Activated CD8-positive, alpha-beta T cell treated with anti-CD3 and anti-CD28 coated beads, Interleukin-2, amount 10 ng/mL, durations not matched to agents 7 days and 5 days (primary cell): ENCODE measurements at regions not wholly inside any gene's neighbourhood (a gene's known extent, or its start where the extent isn't known, plus 50 kb on each side); places are given as distances from the start of the nearest gene placed in this dataset.

ENCODE experiments used
- ATAC-seq: fragments of 150-1000 bp; cut with Tn5 transposase; one replicate; pipeline ENCODE4 v1.10.0; 2021; ENCODE audit warnings: moderate library complexity
- CTCF ChIA-PET: fragments of 350-600 bp; sonication (Branson Sonifier 250); formaldehyde crosslinking; loops from one replicate; lab custom pipeline; 2021; ENCODE audit warnings: antibody characterized with exemption; lab: Charles Lee
- POLR2A ChIA-PET: fragments of 350-600 bp; sonication (Branson Sonifier 250); formaldehyde crosslinking; loops from one replicate; lab custom pipeline; 2021; ENCODE audit warnings: antibody characterized with exemption; lab: Charles Lee
- DNase-seq: peaks from one replicate; pipeline ENCODE4 v3.0.0-alpha.2; 2020
- H3K27ac Mint-ChIP-seq: one replicate; pipeline ENCODE4 v1.8.0; 2021; ENCODE audit warnings: mild to moderate bottlenecking, mixed read lengths
- H3K27me3 Mint-ChIP-seq: one replicate; pipeline ENCODE4 v1.8.0; 2021; ENCODE audit warnings: low read depth, mixed read lengths
- H3K36me3 Mint-ChIP-seq: one replicate; pipeline ENCODE4 v1.8.0; 2021; ENCODE audit warnings: low read depth, mixed read lengths
- H3K4me1 Mint-ChIP-seq: one replicate; pipeline ENCODE4 v1.8.0; 2021; ENCODE audit warnings: low read depth, mixed read lengths
- H3K4me3 Mint-ChIP-seq: one replicate; pipeline ENCODE4 v1.8.0; 2021; ENCODE audit warnings: mild to moderate bottlenecking, mixed read lengths
- H3K9me3 Mint-ChIP-seq: one replicate; pipeline ENCODE4 v1.8.0; 2022; ENCODE audit warnings: mixed read lengths; ENCODE audit not compliant: insufficient read depth

- CTCF ChIA-PET, result no interaction called here
- H3K4me1 Mint-ChIP-seq, result no peaks in the 10 kb centered on the region
- POLR2A ChIA-PET, result no interaction called here
Observed at GRCh38 chr3:76826861-76827260, 213.0 kb upstream of the ROBO2 start.

GRCh38 chr3:76827701-76828226 lies 212.1 kb upstream of the ROBO2 start:
- DNase-seq, result no peak
- no peaks in the 10 kb centered on the region for H3K4me1 Mint-ChIP-seq
- no peak overlapping the region for H3K4me3 Mint-ChIP-seq
- H3K36me3 Mint-ChIP-seq, result no peaks in the 10 kb centered on the region
- no peak for ATAC-seq
- ChIA-PET CTCF (no interaction called here), POLR2A (no interaction called here)
- peaks cover 14% of the 10 kb centered on the region for H3K9me3 Mint-ChIP-seq
- no peaks in the 10 kb centered on the region for H3K27me3 Mint-ChIP-seq
- no peak overlapping the region for H3K27ac Mint-ChIP-seq

More at GRCh38 chr3:76826861-76827260, 213.0 kb upstream of the ROBO2 start:
- Mint-ChIP-seq H3K9me3 (peaks cover 9% of the 10 kb centered on the region), H3K4me3 (no peak overlapping the region), H3K36me3 (no peaks in the 10 kb centered on the region), H3K27me3 (no peaks in the 10 kb centered on the region), H3K27ac (no peak overlapping the region)
- DNase-seq (no peak), ATAC-seq (no peak)

- ChIA-PET CTCF (no interaction called here), POLR2A (no interaction called here)
- Mint-ChIP-seq H3K4me1 (no peaks in the 10 kb centered on the region), H3K27me3 (no peaks in the 10 kb centered on the region), H3K4me3 (no peak overlapping the region), H3K36me3 (no peaks in the 10 kb centered on the region), H3K27ac (no peak overlapping the region), H3K9me3 (peaks cover 29% of the 10 kb centered on the region)
- DNase-seq, result no peak
- no peak for ATAC-seq
Observed at GRCh38 chr3:76834657-76835056, 205.2 kb upstream of the ROBO2 start.

- no peaks in the 10 kb centered on the region for H3K36me3 Mint-ChIP-seq
- peaks cover 30% of the 10 kb centered on the region for H3K9me3 Mint-ChIP-seq
- H3K27ac Mint-ChIP-seq, result no peak overlapping the region
- ChIA-PET CTCF (no interaction called here), POLR2A (no interaction called here)
- no peaks in the 10 kb centered on the region for H3K4me1 Mint-ChIP-seq
- ATAC-seq (no peak), DNase-seq (no peak)
- H3K27me3 Mint-ChIP-seq, result no peaks in the 10 kb centered on the region
- H3K4me3 Mint-ChIP-seq, result no peak overlapping the region
Observed at GRCh38 chr3:76841747-76842146, 198.2 kb upstream of the ROBO2 start.

DNA sequence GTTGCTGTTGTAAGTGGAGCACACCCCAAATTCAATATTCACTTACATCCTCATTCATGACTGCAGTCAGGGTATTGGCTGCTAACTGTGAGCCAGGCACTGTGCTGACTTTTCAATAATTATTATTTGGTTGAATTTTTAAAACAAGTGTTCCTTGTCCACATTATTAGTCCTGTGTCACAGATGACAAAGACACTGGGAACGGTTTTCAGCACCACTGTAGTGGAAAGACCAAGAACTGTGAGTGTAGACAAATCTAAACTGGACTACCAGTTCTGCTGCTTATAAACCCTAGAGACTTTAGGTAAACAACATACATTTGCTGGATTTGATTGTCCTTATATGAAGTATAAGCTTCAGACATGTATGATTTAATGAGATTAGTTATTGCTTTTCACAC lies 197.7 kb upstream of the ROBO2 start:
- H3K4me3 Mint-ChIP-seq, result no peak overlapping the region
- no peak for ATAC-seq
- CTCF ChIA-PET, result no interaction called here
- no peak for DNase-seq
- no peak overlapping the region for H3K27ac Mint-ChIP-seq
- no peaks in the 10 kb centered on the region for H3K27me3 Mint-ChIP-seq
- no peaks in the 10 kb centered on the region for H3K4me1 Mint-ChIP-seq
- peaks cover 30% of the 10 kb centered on the region for H3K9me3 Mint-ChIP-seq
- H3K36me3 Mint-ChIP-seq, result no peaks in the 10 kb centered on the region
- POLR2A ChIA-PET, result no interaction called here

DNA sequence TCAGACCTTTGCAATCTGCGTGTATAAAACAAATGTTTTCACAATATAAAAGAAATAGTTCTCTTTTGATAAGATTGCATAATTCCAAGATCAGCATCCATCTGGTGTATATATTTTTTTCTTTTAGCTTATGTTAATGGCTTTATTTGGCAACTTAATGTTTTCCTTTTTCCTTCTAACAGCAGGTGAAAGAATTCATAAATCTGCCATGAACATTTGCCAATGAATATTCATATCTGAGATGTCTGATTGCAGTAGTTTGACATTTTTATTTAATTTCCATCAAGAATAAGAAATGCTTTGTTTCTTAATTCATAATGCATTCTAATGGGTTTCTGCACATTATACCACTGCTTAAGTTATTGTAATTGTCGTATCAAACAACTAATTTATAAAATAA lies 184.4 kb upstream of the ROBO2 start:
- no peak overlapping the region for H3K4me3 Mint-ChIP-seq
- ChIA-PET CTCF (no interaction called here), POLR2A (no interaction called here)
- H3K9me3 Mint-ChIP-seq, result peaks cover 2% of the 10 kb centered on the region
- H3K27ac Mint-ChIP-seq, result no peak overlapping the region
- H3K27me3 Mint-ChIP-seq, result no peaks in the 10 kb centered on the region
- H3K4me1 Mint-ChIP-seq, result no peaks in the 10 kb centered on the region
- DNase-seq (no peak), ATAC-seq (no peak)
- H3K36me3 Mint-ChIP-seq, result no peaks in the 10 kb centered on the region

DNA sequence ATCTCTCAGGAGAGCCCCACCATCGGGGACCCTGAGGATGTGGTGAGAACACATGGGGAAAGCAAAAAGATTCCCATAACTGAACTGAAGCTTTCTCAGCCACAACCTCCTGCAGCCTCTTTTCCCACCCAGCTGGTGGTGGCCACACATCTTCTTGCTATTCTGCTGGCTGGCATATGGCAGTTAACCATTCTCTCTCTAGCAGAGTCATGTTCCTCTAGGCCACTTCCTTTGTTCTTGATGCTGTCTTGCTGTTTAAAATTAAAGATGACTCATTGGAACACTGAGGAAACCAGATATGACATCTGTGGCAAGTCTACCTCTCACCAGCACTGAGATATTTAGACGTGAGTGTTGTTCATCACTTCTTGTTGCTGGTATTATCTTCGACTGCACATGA lies 180.3 kb upstream of the ROBO2 start:
- DNase-seq (no peak), ATAC-seq (no peak)
- H3K27ac Mint-ChIP-seq, result no peak overlapping the region
- ChIA-PET POLR2A (no interaction called here), CTCF (no interaction called here)
- no peak overlapping the region for H3K4me3 Mint-ChIP-seq
- no peaks in the 10 kb centered on the region for H3K27me3 Mint-ChIP-seq
- H3K9me3 Mint-ChIP-seq, result no peaks in the 10 kb centered on the region
- no peaks in the 10 kb centered on the region for H3K36me3 Mint-ChIP-seq
- H3K4me1 Mint-ChIP-seq, result no peaks in the 10 kb centered on the region

DNA sequence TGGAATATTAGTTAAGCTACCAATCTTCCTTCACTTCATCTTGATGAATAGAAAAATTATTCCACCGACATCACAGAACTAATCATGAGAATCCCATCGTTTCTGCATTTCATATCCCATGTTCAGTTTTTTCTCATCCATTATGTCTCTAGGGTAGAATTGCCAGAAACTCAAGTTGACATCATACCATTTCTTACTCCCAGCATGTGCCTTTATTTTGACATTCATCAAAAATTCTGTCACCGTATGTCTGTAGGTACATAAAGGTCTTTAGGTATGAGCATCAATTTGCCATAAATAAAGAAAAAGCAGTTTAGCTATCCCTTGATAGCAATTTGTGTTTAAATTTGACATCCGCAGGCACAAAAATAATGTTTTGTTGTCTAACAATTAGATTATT lies 175.5 kb upstream of the ROBO2 start:
- CTCF ChIA-PET, result no interaction called here
- Mint-ChIP-seq H3K27ac (no peak overlapping the region), H3K9me3 (peaks cover 9% of the 10 kb centered on the region), H3K4me3 (no peak overlapping the region), H3K27me3 (no peaks in the 10 kb centered on the region), H3K36me3 (no peaks in the 10 kb centered on the region), H3K4me1 (no peaks in the 10 kb centered on the region)
- DNase-seq (no peak), ATAC-seq (no peak)
- POLR2A ChIA-PET, result no interaction called here

DNA sequence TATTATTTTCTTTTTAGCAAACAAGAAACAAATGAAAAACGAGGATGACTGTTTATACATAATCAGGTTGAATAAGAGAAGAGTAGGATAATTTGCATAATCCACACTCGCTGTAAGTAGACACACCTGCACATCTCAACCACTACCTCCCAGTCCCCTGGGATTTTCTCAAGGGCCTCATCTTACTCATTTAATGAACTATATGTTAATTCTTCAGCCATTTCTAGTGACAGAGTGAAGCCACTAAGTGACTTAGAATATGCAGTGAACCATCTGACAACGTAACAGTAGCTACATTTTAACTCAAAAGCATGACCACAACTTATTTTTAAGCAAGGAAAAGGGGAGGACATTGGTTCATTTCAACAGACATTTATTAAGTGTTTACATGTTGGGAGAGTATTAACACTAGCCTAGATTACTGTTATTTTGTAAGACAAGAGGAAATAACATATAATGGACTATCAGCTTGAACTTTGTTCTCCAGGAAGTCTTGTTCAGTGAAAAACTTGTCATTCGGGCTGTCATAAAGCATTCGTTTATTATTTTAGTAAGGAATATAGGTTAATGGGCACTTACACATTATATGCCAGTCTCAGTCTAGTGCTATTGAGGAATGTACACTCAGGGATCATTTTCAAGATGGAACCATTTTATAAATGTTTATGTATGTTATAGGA lies 173.0 kb upstream of the ROBO2 start:
- Mint-ChIP-seq H3K27me3 (no peaks in the 10 kb centered on the region), H3K27ac (no peak overlapping the region), H3K9me3 (peaks cover 17% of the 10 kb centered on the region), H3K4me3 (no peak overlapping the region), H3K36me3 (no peaks in the 10 kb centered on the region), H3K4me1 (no peaks in the 10 kb centered on the region)
- DNase-seq (no peak), ATAC-seq (no peak)
- ChIA-PET POLR2A (no interaction called here), CTCF (no interaction called here)

- Mint-ChIP-seq H3K36me3 (no peaks in the 10 kb centered on the region), H3K9me3 (peaks cover 23% of the 10 kb centered on the region), H3K27me3 (no peaks in the 10 kb centered on the region), H3K4me1 (no peaks in the 10 kb centered on the region), H3K27ac (no peak overlapping the region), H3K4me3 (no peak overlapping the region)
- POLR2A ChIA-PET, result no interaction called here
- CTCF ChIA-PET, result no interaction called here
- DNase-seq (no peak), ATAC-seq (no peak)
Observed at GRCh38 chr3:76869726-76870384, 170.0 kb upstream of the ROBO2 start.

DNA sequence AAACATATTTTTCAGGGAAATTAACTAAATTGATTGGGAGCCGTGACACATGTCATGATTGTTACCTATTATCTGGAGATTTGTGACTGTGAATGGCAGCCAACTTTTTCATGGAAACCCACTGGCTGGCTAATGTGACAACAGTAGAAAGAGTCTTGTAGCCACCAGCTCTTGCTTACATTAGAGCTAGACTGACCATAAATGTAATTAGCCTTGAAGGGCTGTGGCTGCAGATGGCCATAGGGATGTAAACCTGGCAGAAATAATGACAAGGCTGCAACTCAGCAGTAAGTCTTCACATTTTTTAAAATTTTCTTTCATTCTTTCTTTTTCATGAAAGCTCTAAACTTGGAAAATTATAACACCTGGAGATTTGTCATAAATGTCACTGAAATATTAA lies 168.2 kb upstream of the ROBO2 start:
- ChIA-PET CTCF (no interaction called here), POLR2A (no interaction called here)
- H3K36me3 Mint-ChIP-seq, result no peaks in the 10 kb centered on the region
- peaks cover 23% of the 10 kb centered on the region for H3K9me3 Mint-ChIP-seq
- H3K27me3 Mint-ChIP-seq, result no peaks in the 10 kb centered on the region
- no peak overlapping the region for H3K4me3 Mint-ChIP-seq
- DNase-seq (no peak), ATAC-seq (no peak)
- no peaks in the 10 kb centered on the region for H3K4me1 Mint-ChIP-seq
- H3K27ac Mint-ChIP-seq, result no peak overlapping the region

GRCh38 chr3:76872999-76873398 lies 166.9 kb upstream of the ROBO2 start:
- no peak overlapping the region for H3K27ac Mint-ChIP-seq
- ChIA-PET POLR2A (no interaction called here), CTCF (no interaction called here)
- peaks cover 23% of the 10 kb centered on the region for H3K9me3 Mint-ChIP-seq
- H3K4me3 Mint-ChIP-seq, result no peak overlapping the region
- H3K27me3 Mint-ChIP-seq, result no peaks in the 10 kb centered on the region
- H3K4me1 Mint-ChIP-seq, result no peaks in the 10 kb centered on the region
- ATAC-seq (no peak), DNase-seq (no peak)
- no peaks in the 10 kb centered on the region for H3K36me3 Mint-ChIP-seq
